IgD-negative memory B cell (primary cell): ENCODE measurements at regions not wholly inside any gene's neighbourhood (a gene's known extent, or its start where the extent isn't known, plus 50 kb on each side); places are given as distances from the start of the nearest gene placed in this dataset.
"Not testable (repeated sequence)": the region's sequence is repeated elsewhere in the genome, so short reads cannot be mapped to it uniquely, and the experiment has no call there.

ENCODE experiments used
- H3K27ac Mint-ChIP-seq, 3 donors: one replicate each; pipeline ENCODE4 v1.8.0; 2020 to 2022; ENCODE audit warnings: mild to moderate bottlenecking in 3 of 3, mixed read lengths in 3 of 3, moderate library complexity in 1 of 3
- H3K27me3 Mint-ChIP-seq: one replicate; pipeline ENCODE4 v1.8.0; 2021; ENCODE audit warnings: mixed read lengths
- H3K36me3 Mint-ChIP-seq: one replicate; pipeline ENCODE4 v1.8.0; 2020; ENCODE audit warnings: mild to moderate bottlenecking, mixed read lengths
- H3K4me1 Mint-ChIP-seq, 3 donors: one replicate each; pipeline ENCODE4 v1.8.0; 2020 to 2022; ENCODE audit warnings: mixed read lengths in 3 of 3, mild to moderate bottlenecking in 1 of 3
- H3K4me3 Mint-ChIP-seq, 4 donors: one replicate each; pipeline ENCODE4 v1.8.0; 2020 to 2022; ENCODE audit warnings: mild to moderate bottlenecking in 4 of 4, mixed read lengths in 4 of 4, moderate library complexity in 3 of 4
- H3K9me3 Mint-ChIP-seq, 3 donors: one replicate each; pipeline ENCODE4 v1.8.0; 2020 to 2021; ENCODE audit warnings: mixed read lengths in 3 of 3, mild to moderate bottlenecking in 1 of 3

- no peaks in the 10 kb centered on the region for H3K27me3 Mint-ChIP-seq
- no peak overlapping the region for H3K27ac Mint-ChIP-seq
- H3K9me3 Mint-ChIP-seq = no peaks in the 10 kb centered on the region
- no peaks in the 10 kb centered on the region for H3K4me1 Mint-ChIP-seq
- H3K4me3 Mint-ChIP-seq = no peak overlapping the region
- H3K36me3 Mint-ChIP-seq = no peaks in the 10 kb centered on the region
These were observed 130.6 kb upstream of the PHACTR3 start for GRCh38 chr20:59473742-59474141.

GRCh38 chr20:59481067-59481466, 123.3 kb upstream of the PHACTR3 start:
- peaks cover 0 to 2% (median 0%) of the 10 kb centered on the region in 3 donors for H3K4me1 Mint-ChIP-seq
- H3K27ac Mint-ChIP-seq = no peak overlapping the region
- H3K27me3 Mint-ChIP-seq = peaks cover 6% of the 10 kb centered on the region
- peaks cover 0 to 2% (median 0%) of the 10 kb centered on the region in 3 donors for H3K9me3 Mint-ChIP-seq
- H3K4me3 Mint-ChIP-seq = no peak overlapping the region
- H3K36me3 Mint-ChIP-seq = no peaks in the 10 kb centered on the region

GRCh38 chr20:59481477-59482018, 122.8 kb upstream of the PHACTR3 start:
- H3K27ac Mint-ChIP-seq = no peak overlapping the region

GRCh38 chr20:59482351-59483187, 121.8 kb upstream of the PHACTR3 start:
- H3K36me3 Mint-ChIP-seq = no peaks in the 10 kb centered on the region
- peaks cover 0 to 2% (median 0%) of the 10 kb centered on the region in 3 donors for H3K9me3 Mint-ChIP-seq
- H3K27me3 Mint-ChIP-seq = peaks cover 6% of the 10 kb centered on the region
- peak overlapping the region in 1 of 3 donors; percentile 81 for H3K27ac Mint-ChIP-seq
- peaks cover 0 to 2% (median 0%) of the 10 kb centered on the region in 3 donors for H3K4me1 Mint-ChIP-seq
- H3K4me3 Mint-ChIP-seq = no peak overlapping the region

More at GRCh38 chr20:59481477-59482018, 122.8 kb upstream of the PHACTR3 start:
- Mint-ChIP-seq H3K36me3 (no peaks in the 10 kb centered on the region), H3K4me1 (peaks cover 0 to 2% (median 0%) of the 10 kb centered on the region in 3 donors), H3K9me3 (peaks cover 0 to 2% (median 0%) of the 10 kb centered on the region in 3 donors), H3K4me3 (no peak overlapping the region), H3K27me3 (peaks cover 6% of the 10 kb centered on the region)

- Mint-ChIP-seq H3K36me3 (no peaks in the 10 kb centered on the region), H3K9me3 (peaks cover 0 to 2% (median 0%) of the 10 kb centered on the region in 3 donors), H3K27ac (no peak overlapping the region), H3K27me3 (peaks cover 6% of the 10 kb centered on the region), H3K4me3 (no peak overlapping the region), H3K4me1 (peaks cover 0 to 2% (median 0%) of the 10 kb centered on the region in 3 donors)
These were observed 120.9 kb upstream of the PHACTR3 start for GRCh38 chr20:59483481-59483880.

- Mint-ChIP-seq H3K4me3 (no peak overlapping the region), H3K36me3 (no peaks in the 10 kb centered on the region), H3K27me3 (peaks cover 6% of the 10 kb centered on the region)
These were observed 120.1 kb upstream of the PHACTR3 start for GRCh38 chr20:59484228-59484627.

GRCh38 chr20:59485576-59486454, 118.5 kb upstream of the PHACTR3 start:
- no peak overlapping the region for H3K27ac Mint-ChIP-seq
- H3K4me1 Mint-ChIP-seq = peaks cover 0 to 2% (median 0%) of the 10 kb centered on the region in 3 donors
- no peak overlapping the region for H3K4me3 Mint-ChIP-seq
- peaks cover 6% of the 10 kb centered on the region for H3K27me3 Mint-ChIP-seq
- H3K9me3 Mint-ChIP-seq = no peaks in the 10 kb centered on the region
- no peaks in the 10 kb centered on the region for H3K36me3 Mint-ChIP-seq

More at GRCh38 chr20:59484228-59484627, 120.1 kb upstream of the PHACTR3 start:
- H3K4me1 Mint-ChIP-seq = peaks cover 0 to 2% (median 0%) of the 10 kb centered on the region in 3 donors
- no peak overlapping the region for H3K27ac Mint-ChIP-seq
- H3K9me3 Mint-ChIP-seq = peaks cover 0 to 2% (median 0%) of the 10 kb centered on the region in 3 donors

GRCh38 chr20:59488459-59488858, 115.9 kb upstream of the PHACTR3 start:
- H3K4me1 Mint-ChIP-seq, H3K27me3 Mint-ChIP-seq, H3K27ac Mint-ChIP-seq, H3K36me3 Mint-ChIP-seq, H3K9me3 Mint-ChIP-seq, H3K4me3 Mint-ChIP-seq: not testable (repeated sequence)

GRCh38 chr20:59490196-59491004, 113.9 kb upstream of the PHACTR3 start:
- H3K36me3 Mint-ChIP-seq, H3K27ac Mint-ChIP-seq, H3K4me3 Mint-ChIP-seq, H3K4me1 Mint-ChIP-seq, H3K9me3 Mint-ChIP-seq, H3K27me3 Mint-ChIP-seq: not testable (repeated sequence)

- H3K4me1 Mint-ChIP-seq = no peaks in the 10 kb centered on the region
- H3K9me3 Mint-ChIP-seq = no peaks in the 10 kb centered on the region
- H3K27ac Mint-ChIP-seq = no peak overlapping the region
- H3K4me3 Mint-ChIP-seq = no peak overlapping the region
- no peaks in the 10 kb centered on the region for H3K36me3 Mint-ChIP-seq
- peaks cover 6% of the 10 kb centered on the region for H3K27me3 Mint-ChIP-seq
These were observed 112.5 kb upstream of the PHACTR3 start for GRCh38 chr20:59491884-59492283.

GRCh38 chr20:59493926-59494325, 110.4 kb upstream of the PHACTR3 start:
- H3K9me3 Mint-ChIP-seq = peaks cover 0 to under 1% (median 0%) of the 10 kb centered on the region in 3 donors
- H3K4me3 Mint-ChIP-seq = no peak overlapping the region
- no peaks in the 10 kb centered on the region for H3K36me3 Mint-ChIP-seq
- no peaks in the 10 kb centered on the region for H3K4me1 Mint-ChIP-seq
- H3K27ac Mint-ChIP-seq = no peak overlapping the region
- peaks cover 11% of the 10 kb centered on the region for H3K27me3 Mint-ChIP-seq

GRCh38 chr20:59495166-59495565, 109.2 kb upstream of the PHACTR3 start:
- Mint-ChIP-seq H3K4me3 (no peak overlapping the region), H3K27ac (no peak overlapping the region), H3K4me1 (no peaks in the 10 kb centered on the region), H3K9me3 (peaks cover 0 to 11% (median 0%) of the 10 kb centered on the region in 3 donors), H3K27me3 (peaks cover 11% of the 10 kb centered on the region), H3K36me3 (no peaks in the 10 kb centered on the region)

GRCh38 chr20:59495894-59496510, 108.3 kb upstream of the PHACTR3 start:
- Mint-ChIP-seq H3K4me1 (no peaks in the 10 kb centered on the region), H3K9me3 (peaks cover 0 to 11% (median 0%) of the 10 kb centered on the region in 3 donors), H3K27me3 (peaks cover 11% of the 10 kb centered on the region), H3K36me3 (no peaks in the 10 kb centered on the region), H3K4me3 (no peak overlapping the region), H3K27ac (peak overlapping the region in 1 of 3 donors; percentile 12)

GRCh38 chr20:59498291-59498690, 106.0 kb upstream of the PHACTR3 start:
- no peak overlapping the region for H3K27ac Mint-ChIP-seq
- no peaks in the 10 kb centered on the region for H3K4me1 Mint-ChIP-seq
- no peak overlapping the region for H3K4me3 Mint-ChIP-seq
- no peaks in the 10 kb centered on the region for H3K36me3 Mint-ChIP-seq
- peaks cover 11% of the 10 kb centered on the region for H3K27me3 Mint-ChIP-seq
- H3K9me3 Mint-ChIP-seq = peaks cover 0 to 11% (median 0%) of the 10 kb centered on the region in 3 donors
